NCI-H2029 treated with DMSO at 0.1 percent for 48 hours (cell line): ENCODE measurements at regions not wholly inside any gene's neighbourhood (a gene's known extent, or its start where the extent isn't known, plus 50 kb on each side); places are given as distances from the start of the nearest gene placed in this dataset.
A peak's percentile ranks its signal among the peaks of the same experiment; 100 is the strongest.

Experiments
- DNase-seq: peaks from one replicate; lab custom pipeline; 2025; lab: John Stamatoyannopoulos, UW

GRCh38 chr3:64837986-64838735 is 150.4 kb upstream of the ADAMTS9 start:
- no peak for DNase-seq

GRCh38 chr3:64837126-64837738 is 149.4 kb upstream of the ADAMTS9 start:
- DNase-seq = no peak

DNA sequence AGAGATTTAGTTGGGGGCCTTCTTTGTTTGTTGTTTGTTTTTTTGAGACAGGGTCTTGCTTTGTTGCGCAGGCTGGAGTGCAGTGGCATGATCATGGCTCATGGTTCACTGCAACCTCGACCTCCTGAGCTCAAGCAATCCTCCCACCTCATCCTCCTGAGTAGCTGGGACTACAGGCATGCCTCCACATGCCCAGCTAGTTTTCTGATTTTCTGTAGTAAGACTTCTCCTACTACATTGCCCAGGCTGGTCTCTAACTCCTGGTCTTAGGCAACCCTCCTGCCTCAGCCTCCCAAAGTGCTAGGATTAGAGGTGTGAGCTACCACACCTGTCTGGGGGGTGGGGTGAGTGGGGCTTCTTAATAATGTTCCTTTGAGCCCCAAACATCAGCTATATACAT is 148.3 kb upstream of the ADAMTS9 start:
- DNase-seq = no peak

GRCh38 chr3:64832098-64832497 is 144.3 kb upstream of the ADAMTS9 start:
- no peak for DNase-seq

- no peak for DNase-seq
Measured at GRCh38 chr3:64830681-64831080, 142.9 kb upstream of the ADAMTS9 start.

- no peak for DNase-seq
Measured at GRCh38 chr3:64829331-64829730, 141.5 kb upstream of the ADAMTS9 start.

- DNase-seq = no peak
Measured at GRCh38 chr3:64828276-64828675, 140.5 kb upstream of the ADAMTS9 start.

- no peak for DNase-seq
Measured at GRCh38 chr3:64827431-64827830, 139.6 kb upstream of the ADAMTS9 start.

GRCh38 chr3:64827019-64827418 is 139.2 kb upstream of the ADAMTS9 start:
- no peak for DNase-seq

DNA sequence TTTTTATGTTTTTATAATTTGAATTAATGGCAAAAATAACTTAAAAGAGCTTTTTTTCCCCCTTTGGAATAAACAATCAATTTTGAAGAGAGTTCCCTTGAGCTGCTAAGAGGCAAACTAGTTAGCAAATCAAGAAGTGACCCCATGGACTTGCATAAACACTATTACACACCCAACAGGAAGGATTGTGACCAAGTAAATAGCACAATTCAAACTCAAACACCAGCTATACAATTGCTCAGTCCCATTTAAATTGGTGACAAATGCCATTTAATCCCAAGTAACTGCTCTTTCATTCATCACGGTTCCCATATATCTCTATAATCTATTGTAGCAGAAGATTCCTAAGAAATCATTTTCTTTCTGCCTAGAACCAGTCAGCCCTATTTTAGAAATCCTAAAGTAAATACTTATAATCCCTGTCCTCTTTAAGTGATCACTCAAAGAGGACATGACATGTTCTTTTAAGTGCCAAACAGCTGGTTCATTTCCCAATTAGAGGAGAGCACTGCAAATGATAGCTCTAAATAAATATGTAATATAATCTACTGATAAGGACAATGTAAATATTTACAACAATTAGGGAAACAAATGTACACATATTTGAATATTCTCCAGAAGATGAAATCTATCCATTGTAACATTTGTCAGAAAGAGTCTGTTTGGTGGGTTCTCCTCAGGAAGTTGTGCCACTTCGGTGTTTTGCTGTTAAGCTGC is 137.8 kb upstream of the ADAMTS9 start:
- DNase-seq = peak; percentile 66

GRCh38 chr3:64824394-64824909 is 136.7 kb upstream of the ADAMTS9 start:
- no peak for DNase-seq

DNA sequence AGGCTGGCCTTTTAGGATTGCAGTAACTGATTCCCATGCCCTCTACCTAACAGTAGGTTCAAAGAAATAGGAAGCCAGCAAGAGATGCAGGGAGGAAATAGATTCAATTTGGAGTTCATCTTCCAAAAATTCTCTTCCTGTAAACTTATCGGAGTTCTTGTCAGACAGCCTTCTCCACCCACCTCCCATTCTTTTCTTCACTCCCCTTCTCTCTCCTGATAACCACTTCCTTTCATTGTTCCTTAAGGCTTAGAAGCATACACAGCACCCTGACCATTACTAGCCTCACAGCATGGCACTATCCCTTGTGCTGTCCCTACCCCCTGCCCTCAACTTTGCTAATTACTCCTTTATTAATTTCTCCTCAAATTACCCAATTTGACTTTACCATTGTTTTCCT is 130.4 kb upstream of the ADAMTS9 start:
- DNase-seq = no peak

DNA sequence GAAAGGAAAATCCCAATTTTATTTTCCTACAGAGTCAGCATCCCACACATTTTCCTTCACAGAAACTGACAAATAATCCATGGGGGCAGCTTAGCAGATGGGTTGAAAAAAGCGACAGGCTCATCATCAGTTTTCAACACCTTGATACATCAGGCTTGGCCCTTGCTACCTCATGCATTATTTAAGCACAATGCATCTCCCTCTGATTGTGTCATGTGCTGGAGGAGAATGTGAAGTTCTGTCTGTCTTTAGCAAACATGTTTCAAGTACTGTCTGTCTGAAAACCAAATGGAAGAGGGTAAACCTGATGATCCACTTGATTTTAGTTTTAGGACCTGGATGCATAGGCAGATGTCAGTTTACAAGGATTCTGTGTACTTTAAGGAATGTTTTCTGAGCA is 128.6 kb upstream of the ADAMTS9 start:
- no peak for DNase-seq

DNA sequence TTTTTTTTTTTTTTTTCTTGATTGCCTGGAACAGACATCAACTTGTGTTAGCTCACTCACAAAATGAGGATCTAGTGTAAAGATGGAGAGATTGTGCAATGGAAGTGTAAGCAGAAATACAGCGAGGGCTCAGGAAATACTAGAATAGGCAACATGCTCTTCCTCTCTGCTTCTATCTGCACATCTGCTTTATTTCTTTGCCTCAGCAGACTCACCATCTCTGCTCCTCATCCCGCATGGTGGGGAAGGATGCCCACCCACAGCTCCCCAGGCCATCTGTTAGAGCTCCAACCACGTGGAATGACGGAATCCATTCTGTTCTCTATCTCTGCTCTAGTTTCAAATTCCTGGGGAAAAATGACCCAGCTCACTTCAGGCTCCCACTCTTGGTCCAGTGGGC is 128.0 kb upstream of the ADAMTS9 start:
- no peak for DNase-seq

DNA sequence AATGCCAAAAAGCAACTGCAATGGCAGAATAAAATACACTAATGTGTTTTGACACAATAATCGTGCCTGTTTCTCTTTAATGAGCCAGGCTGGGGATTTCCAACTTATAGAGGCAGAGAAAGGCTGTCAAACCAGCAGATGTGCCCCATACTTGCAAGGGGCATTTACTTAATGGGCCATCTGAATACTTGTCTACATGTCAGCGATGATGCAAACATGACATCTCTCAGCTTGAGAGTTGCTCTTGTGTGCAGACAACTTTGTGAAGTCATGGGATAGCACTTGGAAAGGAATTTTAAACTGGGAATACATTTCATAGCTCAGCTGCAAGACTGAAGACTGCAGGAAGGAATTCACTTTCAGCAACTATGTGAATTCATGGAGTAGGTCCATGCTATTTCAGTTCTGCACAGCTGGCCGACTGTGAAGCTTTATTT is 127.4 kb upstream of the ADAMTS9 start:
- no peak for DNase-seq

GRCh38 chr3:64814351-64814750 is 126.6 kb upstream of the ADAMTS9 start:
- DNase-seq = no peak

- DNase-seq = no peak
Measured at GRCh38 chr3:64813326-64813725, 125.5 kb upstream of the ADAMTS9 start.

DNA sequence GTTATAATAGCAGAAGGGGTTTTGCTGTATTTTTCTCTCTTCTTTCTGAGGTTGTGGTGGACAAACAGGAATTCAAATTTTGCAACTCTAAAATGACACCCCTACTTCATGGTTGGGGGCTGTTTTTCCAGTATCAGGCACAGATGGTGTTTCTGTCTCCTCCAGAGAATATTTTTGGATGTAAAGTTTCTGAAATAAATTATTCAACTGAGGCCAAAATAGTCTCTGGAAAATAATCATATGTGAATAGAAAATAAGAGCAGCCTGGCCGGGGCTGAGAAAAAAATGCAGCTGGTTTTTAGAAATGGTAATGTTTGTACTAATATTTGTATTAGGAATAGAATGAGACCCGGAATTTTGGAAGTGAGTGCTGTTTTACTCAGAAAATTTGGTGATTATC is 121.3 kb upstream of the ADAMTS9 start:
- DNase-seq = no peak

DNA sequence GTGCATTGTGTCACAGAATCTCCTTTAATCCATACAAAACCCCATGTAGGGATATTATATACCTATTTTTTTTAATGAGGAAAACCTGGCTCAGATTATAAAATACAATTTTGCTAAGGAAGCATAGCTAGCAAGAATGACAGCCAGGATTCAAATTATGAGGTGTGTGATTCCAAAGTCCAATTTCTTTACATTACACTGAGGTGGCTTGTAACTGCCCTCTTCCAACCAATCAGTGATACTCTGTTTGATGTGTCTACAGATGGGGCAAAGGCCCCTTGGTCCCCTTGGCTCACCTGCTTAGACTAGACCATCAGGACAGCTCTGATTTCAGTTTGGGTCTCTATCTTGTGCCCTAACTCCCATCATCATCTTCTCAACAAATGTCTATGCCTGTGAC is 120.3 kb upstream of the ADAMTS9 start:
- no peak for DNase-seq

DNA sequence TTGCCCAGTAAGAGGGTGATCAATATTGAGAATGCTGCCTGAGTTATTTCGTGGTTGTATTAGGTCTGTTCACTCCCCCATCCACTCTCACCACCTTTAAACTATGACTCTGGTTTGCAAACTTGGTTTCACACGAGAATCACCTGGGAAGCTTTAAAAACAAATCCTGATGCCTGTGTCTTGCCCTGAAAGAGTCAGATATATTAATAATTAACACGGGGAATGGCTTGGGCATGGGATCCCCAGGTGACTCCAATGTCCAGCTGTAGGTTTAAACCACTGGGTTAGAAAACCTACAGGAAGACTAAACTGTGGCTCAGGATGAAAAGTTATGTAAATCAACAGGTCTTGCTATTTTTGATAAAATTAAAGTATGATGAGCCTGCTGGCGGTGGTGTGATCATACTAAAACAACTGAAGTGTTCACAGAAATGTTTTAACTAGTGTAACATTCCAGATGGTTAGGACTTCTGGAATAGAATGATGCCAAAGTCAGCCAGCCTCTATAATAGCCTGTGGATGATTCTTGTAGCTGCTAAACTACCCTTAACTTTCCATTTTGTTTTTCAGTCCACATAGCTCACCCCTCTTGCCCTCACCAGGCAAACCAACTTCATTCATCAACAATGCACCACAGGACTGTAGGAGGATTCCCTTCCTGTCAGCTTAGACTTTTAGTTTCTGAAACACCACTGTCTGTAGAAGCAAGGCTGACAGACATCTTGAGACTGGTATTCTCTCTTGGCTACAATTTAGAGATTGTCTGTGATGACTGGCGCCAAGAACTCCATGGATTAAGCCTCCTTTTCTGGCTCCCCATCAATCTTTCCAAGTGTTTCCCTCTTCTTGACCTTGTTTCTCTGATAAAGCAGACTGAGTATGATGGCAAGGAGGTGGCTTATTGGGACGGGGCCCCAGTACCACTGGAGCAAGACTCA is 119.1 kb upstream of the ADAMTS9 start:
- DNase-seq = no peak

- no peak for DNase-seq
Measured at GRCh38 chr3:64805978-64806377, 118.2 kb upstream of the ADAMTS9 start.

- DNase-seq = no peak
Measured at GRCh38 chr3:64805248-64805647, 117.4 kb upstream of the ADAMTS9 start.
